Gastroesophageal sphincter (tissue), 4 donors: ENCODE measurements at regions not wholly inside any gene's neighbourhood (a gene's known extent, or its start where the extent isn't known, plus 50 kb on each side); places are given as distances from the start of the nearest gene placed in this dataset.
"Not testable (repeated sequence)": the region's sequence is repeated elsewhere in the genome, so short reads cannot be mapped to it uniquely, and the experiment has no call there.

Experiments used
- ATAC-seq: fragments of 150-250 bp; one replicate; pipeline ENCODE4 v1.9.1; 2016; ENCODE audit warnings: mild to moderate bottlenecking, moderate library complexity
- H3K27ac ChIP-seq, 4 donors: fragments of 200-600 bp; sonication (generic) in 3 of 4; 1 replicate in 3 of 4; 2 replicates in 1 of 4; pipeline ENCODE4 v1.5.1; 2016 to 2019
- H3K27me3 ChIP-seq: fragments of 200-600 bp; sonication (generic); one replicate; pipeline ENCODE4 v1.5.1; 2019
- H3K36me3 ChIP-seq, 2 donors: fragments of 200-600 bp; sonication (generic); one replicate each; pipeline ENCODE4 v1.5.1; 2019; ENCODE audit warnings: control low read depth in 1 of 2
- H3K4me1 ChIP-seq, 3 donors: fragments of 200-600 bp; sonication (generic); 1 replicate in 2 of 3; 2 replicates in 1 of 3; pipeline ENCODE4 v1.5.1; 2016 to 2019; ENCODE audit warnings: control low read depth in 2 of 3
- H3K4me3 ChIP-seq, 2 donors: fragments of 200-600 bp; sonication (generic); one replicate each; pipeline ENCODE4 v1.5.1; 2019; ENCODE audit warnings: mild to moderate bottlenecking in 1 of 2, moderate library complexity in 1 of 2
- H3K9me3 ChIP-seq, 3 donors: fragments of 200-600 bp; sonication (generic); one replicate each; pipeline ENCODE4 v1.5.1; 2017 to 2019; ENCODE audit warnings: control low read depth in 2 of 3
- EP300 ChIP-seq: sonication (generic); formaldehyde crosslinking; IDR thresholded peaks from one replicate; pipeline ENCODE4 v1.6.1; 2017; ENCODE audit warnings: antibody characterized with exemption, mild to moderate bottlenecking
- POLR2A ChIP-seq, 2 donors: fragments of 450-650 bp; IDR thresholded peaks; one replicate each; pipeline ENCODE4 v1.6.1; 2017; ENCODE audit warnings: antibody characterized with exemption in 2 of 2, mild to moderate bottlenecking in 2 of 2, moderate library complexity in 1 of 2
- POLR2AphosphoS5 ChIP-seq: sonication (generic); formaldehyde crosslinking; IDR thresholded peaks from one replicate; pipeline ENCODE4 v1.6.1; 2017; ENCODE audit warnings: antibody characterized with exemption
- WGBS, 2 donors: methylation state at CpG; one replicate each; pipeline ENCODE4 v1.1.5; 2018; ENCODE audit warnings: low coverage in 1 of 2; 5-methylcytosine and 5-hydroxymethylcytosine counted together
- TF ChIP-seq, protein P1 (sequence below), 4 experiments: fragments of 200-600 bp in 2 of 4; fragments of 450-650 bp in 2 of 4; sonication (generic) in 1 of 4; IDR thresholded peaks; one replicate each; pipeline ENCODE4 v1.5.1; 2017 to 2019; ENCODE audit warnings: antibody characterized with exemption in 4 of 4, mild to moderate bottlenecking in 2 of 4, moderate library complexity in 2 of 4

DNA sequence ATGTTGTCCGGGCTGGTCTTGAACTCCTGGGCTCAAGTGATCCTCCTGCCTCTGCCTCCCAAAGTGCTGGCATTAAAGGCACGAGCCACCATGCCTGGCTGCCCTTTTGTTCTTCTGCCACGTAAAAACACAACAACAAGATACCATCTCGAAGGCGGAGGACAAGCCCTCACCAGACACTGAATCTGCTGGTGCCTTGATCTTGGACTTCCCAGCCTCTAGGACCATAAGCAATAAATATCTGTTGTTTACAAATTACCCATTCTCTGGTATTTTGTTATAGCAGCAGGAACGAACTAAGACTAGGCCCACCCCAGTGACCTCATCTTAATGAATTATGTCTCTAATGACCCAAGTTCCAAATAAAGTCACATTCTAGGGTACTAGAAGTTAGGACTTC lies 128.4 kb upstream of the CACNA1A start:
- H3K36me3 ChIP-seq, result no peaks in the 10 kb centered on the region
- H3K27ac ChIP-seq, result no peak overlapping the region
- H3K9me3 ChIP-seq, result peaks cover 0 to 12% (median 0%) of the 10 kb centered on the region in 3 donors
- ATAC-seq, result no peak
- H3K4me1 ChIP-seq, result peaks cover 0 to 7% (median 0%) of the 10 kb centered on the region in 3 donors
- no peak overlapping the region for H3K4me3 ChIP-seq
- H3K27me3 ChIP-seq, result peaks cover 16% of the 10 kb centered on the region
- 63 to 77% methylated on average over 3 to 6 of the region's 6 CpGs for WGBS, 2 donors
- TF ChIP-seq, protein P1, sequence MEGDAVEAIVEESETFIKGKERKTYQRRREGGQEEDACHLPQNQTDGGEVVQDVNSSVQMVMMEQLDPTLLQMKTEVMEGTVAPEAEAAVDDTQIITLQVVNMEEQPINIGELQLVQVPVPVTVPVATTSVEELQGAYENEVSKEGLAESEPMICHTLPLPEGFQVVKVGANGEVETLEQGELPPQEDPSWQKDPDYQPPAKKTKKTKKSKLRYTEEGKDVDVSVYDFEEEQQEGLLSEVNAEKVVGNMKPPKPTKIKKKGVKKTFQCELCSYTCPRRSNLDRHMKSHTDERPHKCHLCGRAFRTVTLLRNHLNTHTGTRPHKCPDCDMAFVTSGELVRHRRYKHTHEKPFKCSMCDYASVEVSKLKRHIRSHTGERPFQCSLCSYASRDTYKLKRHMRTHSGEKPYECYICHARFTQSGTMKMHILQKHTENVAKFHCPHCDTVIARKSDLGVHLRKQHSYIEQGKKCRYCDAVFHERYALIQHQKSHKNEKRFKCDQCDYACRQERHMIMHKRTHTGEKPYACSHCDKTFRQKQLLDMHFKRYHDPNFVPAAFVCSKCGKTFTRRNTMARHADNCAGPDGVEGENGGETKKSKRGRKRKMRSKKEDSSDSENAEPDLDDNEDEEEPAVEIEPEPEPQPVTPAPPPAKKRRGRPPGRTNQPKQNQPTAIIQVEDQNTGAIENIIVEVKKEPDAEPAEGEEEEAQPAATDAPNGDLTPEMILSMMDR (IDR thresholded peaks at IDR 0.05), result no peak
- TF ChIP-seq POLR2A (IDR thresholded peaks at IDR 0.05), result no peak
- TF ChIP-seq POLR2AphosphoS5, result no peak
- TF ChIP-seq EP300, result no peak

DNA sequence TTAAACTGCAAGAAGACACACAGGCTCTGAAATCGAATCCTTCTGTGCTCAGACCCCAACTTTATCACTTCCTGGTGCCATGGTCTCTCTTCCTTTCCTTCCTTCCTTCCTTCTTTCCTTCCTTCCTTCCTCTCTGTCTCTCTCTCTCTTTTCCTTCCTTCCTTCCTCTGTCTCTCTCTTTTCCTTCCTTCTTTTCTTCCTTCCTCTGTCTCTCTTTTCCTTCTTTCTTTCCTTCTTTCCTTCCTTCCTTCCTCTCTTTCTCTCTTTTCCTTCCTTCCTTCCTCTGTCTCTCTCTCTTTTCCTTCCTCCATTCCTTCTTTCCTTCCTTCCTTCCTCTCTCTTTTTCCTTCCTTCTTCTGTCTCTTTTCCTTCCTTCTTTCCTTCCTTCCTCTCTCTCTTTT lies 127.2 kb upstream of the CACNA1A start:
- ATAC-seq, result no peak
- TF ChIP-seq, protein P1 (IDR thresholded peaks at IDR 0.05), result no peak
- TF ChIP-seq EP300, result no peak
- TF ChIP-seq POLR2A (IDR thresholded peaks at IDR 0.05), result no peak
- TF ChIP-seq POLR2AphosphoS5, result no peak
- Histone ChIP-seq H3K4me3 (no peak overlapping the region), H3K27me3 (peaks cover 22% of the 10 kb centered on the region), H3K36me3 (no peaks in the 10 kb centered on the region), H3K4me1 (peaks cover 0 to 7% (median 0%) of the 10 kb centered on the region in 3 donors), H3K9me3 (peaks cover 0 to 5% (median 0%) of the 10 kb centered on the region in 3 donors), H3K27ac (no peak overlapping the region)
- WGBS, 2 donors, result 53 to 63% methylated on average over 1 of the region's 1 CpG

DNA sequence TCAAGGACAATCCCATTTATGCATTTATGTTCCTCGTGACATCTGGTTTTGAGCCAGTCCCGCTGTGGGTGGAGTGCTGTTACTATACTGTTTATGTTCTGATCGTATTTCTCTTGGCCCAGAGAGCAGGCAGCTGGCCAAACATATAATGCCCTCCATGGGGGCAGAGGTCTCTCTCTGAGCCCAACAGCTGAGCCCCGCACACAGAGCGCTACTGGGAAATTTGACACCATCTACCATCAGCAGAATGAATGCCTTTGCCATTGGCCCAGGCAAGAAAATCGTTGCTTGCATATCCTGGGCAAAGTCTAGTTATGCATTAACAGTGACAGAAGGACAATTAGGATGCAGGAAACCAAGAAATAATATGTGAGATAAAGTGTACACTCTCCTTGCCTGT lies 126.8 kb upstream of the CACNA1A start:
- no peaks in the 10 kb centered on the region for H3K36me3 ChIP-seq
- H3K4me1 ChIP-seq, result peaks cover 0 to 7% (median 0%) of the 10 kb centered on the region in 3 donors
- no peak overlapping the region for H3K27ac ChIP-seq
- no peak overlapping the region for H3K4me3 ChIP-seq
- 0% methylated on average over 1 to 6 of the region's 6 CpGs for WGBS, 2 donors
- H3K9me3 ChIP-seq, result peaks cover 0 to 5% (median 0%) of the 10 kb centered on the region in 3 donors
- no peak for ATAC-seq
- TF ChIP-seq POLR2AphosphoS5 (no peak), EP300 (no peak), POLR2A (IDR thresholded peaks at IDR 0.05) (no peak)
- TF ChIP-seq, protein P1 (IDR thresholded peaks at IDR 0.05), result no peak
- H3K27me3 ChIP-seq, result peaks cover 25% of the 10 kb centered on the region

DNA sequence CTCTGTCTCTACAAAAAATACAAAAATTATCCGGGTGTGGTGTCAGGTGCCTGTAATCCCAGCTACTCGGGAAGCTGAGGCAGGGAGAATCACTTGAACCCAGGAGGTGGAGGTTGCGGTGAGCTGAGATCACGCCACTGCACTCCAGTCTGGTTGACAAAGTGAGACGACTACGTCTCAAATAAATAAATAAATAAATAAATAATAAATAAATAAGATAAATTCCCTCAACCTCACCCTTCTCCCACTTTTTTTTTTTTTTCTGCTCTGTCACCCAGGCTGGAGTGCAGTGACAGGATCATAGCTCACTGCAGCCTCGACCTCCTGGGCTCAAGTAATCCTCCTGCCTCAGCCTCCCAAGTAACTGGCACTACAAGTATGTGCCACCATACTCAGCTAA lies 125.9 kb upstream of the CACNA1A start:
- not testable (repeated sequence) for H3K4me1 ChIP-seq, ATAC-seq, H3K36me3 ChIP-seq, H3K9me3 ChIP-seq, H3K4me3 ChIP-seq, H3K27ac ChIP-seq
- H3K27me3 ChIP-seq, result peaks cover 34% of the 10 kb centered on the region
- WGBS, 2 donors, result 74 to 84% methylated on average over 6 to 7 of the region's 7 CpGs

DNA sequence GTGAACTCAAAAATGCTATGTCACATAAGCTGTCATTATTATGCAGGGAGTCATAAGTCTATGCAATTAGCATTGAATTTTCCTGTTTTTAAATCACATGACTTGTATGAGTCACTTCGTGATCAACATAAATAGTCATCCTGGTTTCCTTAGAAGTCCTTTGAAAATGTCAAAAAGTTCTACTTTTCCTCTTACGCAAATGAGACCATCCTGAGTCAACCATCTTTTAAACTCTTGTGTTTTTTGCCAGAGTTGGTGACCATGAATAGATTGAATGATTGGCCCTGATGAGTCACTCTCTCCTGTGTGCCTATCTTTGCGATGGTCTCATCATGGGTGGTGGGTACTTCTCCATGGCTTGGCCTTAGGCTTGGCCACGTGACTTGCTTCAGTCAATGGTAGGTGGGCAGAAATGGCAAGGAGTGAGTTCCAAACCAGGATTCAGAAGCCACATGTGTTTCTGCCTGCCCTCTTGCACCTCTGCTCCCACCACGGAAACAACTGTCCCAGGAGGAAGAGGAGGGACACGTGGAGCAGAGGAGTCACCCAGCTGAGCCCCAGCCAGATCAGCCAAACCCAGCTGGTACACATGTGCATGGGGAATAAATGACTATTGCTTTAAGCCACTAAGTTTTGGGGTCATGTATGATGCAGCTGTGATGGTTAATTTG lies 123.5 kb upstream of the CACNA1A start:
- Histone ChIP-seq H3K4me3 (no peak overlapping the region), H3K27ac (no peak overlapping the region), H3K36me3 (no peaks in the 10 kb centered on the region), H3K9me3 (no peaks in the 10 kb centered on the region), H3K27me3 (peaks cover 58% of the 10 kb centered on the region), H3K4me1 (peaks cover 0 to 7% (median 0%) of the 10 kb centered on the region in 3 donors)
- whole genome bisulfite sequencing, 2 donors, result 57 to 60% methylated on average over 3 to 5 of the region's 6 CpGs
- TF ChIP-seq, protein P1 (IDR thresholded peaks at IDR 0.05), result no peak
- TF ChIP-seq EP300 (no peak), POLR2AphosphoS5 (no peak), POLR2A (IDR thresholded peaks at IDR 0.05) (no peak)
- no peak for ATAC-seq
